ENCODE measurements at regions not wholly inside any gene's neighbourhood (a gene's known extent, or its start where the extent isn't known, plus 50 kb on each side); places are given as distances from the start of the nearest gene placed in this dataset.

- peaks cover 0 to 3% (median 0%) of the 10 kb centered on the region in 7 donors for H3K9me3 Mint-ChIP-seq
- no peaks in the 10 kb centered on the region for H3K4me1 Mint-ChIP-seq
- H3K79me2 ChIP-seq (ENCODE audit: insufficient read depth, low read length) = no peaks in the 10 kb centered on the region
- WGBS (ENCODE audit: insufficient coverage) = 91% methylated on average over 5 of the region's 8 CpGs
- no peak overlapping the region for H3K9ac ChIP-seq (ENCODE audit: insufficient read depth, low read length, poor library complexity, severe bottlenecking)
- no peaks in the 10 kb centered on the region for H3K9me3 ChIP-seq (replicated peaks in 1 of 2; ENCODE audit: control insufficient read depth in 1 of 2, insufficient read depth in 1 of 2, low read length in 2 of 2)
- no peak overlapping the region for H3K4me3 ChIP-seq (replicated peaks in 1 of 3; ENCODE audit: low read depth in 2 of 3, low read length in 3 of 3)
- no peak for TF ChIP-seq CTCF (IDR thresholded peaks at IDR 0.05)
- no peak overlapping the region for H3K27ac Mint-ChIP-seq
- H3K4me1 ChIP-seq (ENCODE audit: control insufficient read depth in 1 of 2, insufficient read depth in 2 of 2, low read length in 2 of 2) = no peaks in the 10 kb centered on the region
- no peak overlapping the region for H3K27ac ChIP-seq (ENCODE audit: low read depth in 1 of 2, low read length in 2 of 2)
- no peak overlapping the region for H3K4me3 Mint-ChIP-seq
- no peaks in the 10 kb centered on the region for H3K36me3 Mint-ChIP-seq
- H4K20me1 ChIP-seq (ENCODE audit: insufficient read depth, low read length) = no peaks in the 10 kb centered on the region
- DNase-seq = no peak
- peaks cover 0 to 6% of the 10 kb centered on the region in 2 donors for H3K27me3 ChIP-seq (ENCODE audit: control insufficient read depth in 2 of 2, insufficient read depth in 2 of 2, low read length in 2 of 2)
- no peak overlapping the region for H3K4me2 ChIP-seq (replicated peaks; ENCODE audit: extremely low read depth, low read length, poor library complexity, severe bottlenecking)
- H2AFZ ChIP-seq (ENCODE audit: insufficient read depth, low read depth, low read length, poor library complexity, severe bottlenecking) = no peak overlapping the region
- no peaks in the 10 kb centered on the region for H3K36me3 ChIP-seq (replicated peaks in 1 of 2; ENCODE audit: control insufficient read depth in 1 of 2, insufficient read depth in 2 of 2, low read length in 2 of 2)
- H3K27me3 Mint-ChIP-seq (ENCODE audit: low read depth in 3 of 3) = peaks cover 4 to 12% (median 6%) of the 10 kb centered on the region in 3 donors
- intact Hi-C loops (cut with micrococcal nuclease) = no loop called here
Observed at GRCh38 chr20:6590891-6591637, 176.4 kb upstream of the BMP2 start.

GRCh38 chr20:6588296-6588695 is 179.2 kb upstream of the BMP2 start:
- H4K20me1 ChIP-seq (ENCODE audit: insufficient read depth, low read length) = no peaks in the 10 kb centered on the region
- no peak overlapping the region for H3K4me3 ChIP-seq (replicated peaks in 1 of 3; ENCODE audit: low read depth in 2 of 3, low read length in 3 of 3)
- Mint-ChIP-seq H3K4me1 (no peaks in the 10 kb centered on the region), H3K9me3 (peaks cover 0 to 3% (median 0%) of the 10 kb centered on the region in 7 donors), H3K4me3 (no peak overlapping the region), H3K27ac (no peak overlapping the region), H3K36me3 (no peaks in the 10 kb centered on the region), H3K27me3 (ENCODE audit: low read depth in 3 of 3) (peaks cover 4 to 9% (median 4%) of the 10 kb centered on the region in 3 donors)
- no peak overlapping the region for H3K4me2 ChIP-seq (replicated peaks; ENCODE audit: extremely low read depth, low read length, poor library complexity, severe bottlenecking)
- H3K9me3 ChIP-seq (replicated peaks in 1 of 2; ENCODE audit: control insufficient read depth in 1 of 2, insufficient read depth in 1 of 2, low read length in 2 of 2) = no peaks in the 10 kb centered on the region
- no peak for TF ChIP-seq CTCF (IDR thresholded peaks at IDR 0.05)
- intact Hi-C loops (cut with micrococcal nuclease) = loop anchor here in 1 of 2 donors (10.0 kb wide), 1 partner anchor 787 kb away; no protein-coding TSS in a partner anchor
- H3K79me2 ChIP-seq (ENCODE audit: insufficient read depth, low read length) = no peaks in the 10 kb centered on the region
- DNase-seq = no peak
- H3K4me1 ChIP-seq (ENCODE audit: control insufficient read depth in 1 of 2, insufficient read depth in 2 of 2, low read length in 2 of 2) = no peaks in the 10 kb centered on the region
- no peak overlapping the region for H3K9ac ChIP-seq (ENCODE audit: insufficient read depth, low read length, poor library complexity, severe bottlenecking)
- H3K36me3 ChIP-seq (replicated peaks in 1 of 2; ENCODE audit: control insufficient read depth in 1 of 2, insufficient read depth in 2 of 2, low read length in 2 of 2) = no peaks in the 10 kb centered on the region
- no peak overlapping the region for H3K27ac ChIP-seq (ENCODE audit: low read depth in 1 of 2, low read length in 2 of 2)
- H3K27me3 ChIP-seq (ENCODE audit: control insufficient read depth in 2 of 2, insufficient read depth in 2 of 2, low read length in 2 of 2) = peaks cover 0 to 2% of the 10 kb centered on the region in 2 donors
- H2AFZ ChIP-seq (ENCODE audit: insufficient read depth, low read depth, low read length, poor library complexity, severe bottlenecking) = no peak overlapping the region
- WGBS (ENCODE audit: insufficient coverage) = no CpG with 5 or more reads among the region's 2 CpGs

Data from CD14-positive monocyte (primary cell).